HEK293T (cell line): ENCODE measurements at regions not wholly inside any gene's neighbourhood (a gene's known extent, or its start where the extent isn't known, plus 50 kb on each side); places are given as distances from the start of the nearest gene placed in this dataset.

Experiments used
- BHLHE40 ChIP-seq: fragments of 450-650 bp; IDR thresholded peaks from 2 replicates; pipeline ENCODE4 v1.6.1; 2016; ENCODE audit warnings: mild to moderate bottlenecking, moderate library complexity, borderline replicate concordance
- CTBP1 ChIP-seq: fragments of 450-650 bp; IDR thresholded peaks from 2 replicates; pipeline ENCODE4 v1.6.1; 2016; ENCODE audit warnings: borderline replicate concordance
- ELF4 ChIP-seq: fragments of 450-650 bp; IDR thresholded peaks from 2 replicates; pipeline ENCODE4 v1.6.1; 2017; ENCODE audit warnings: antibody characterized with exemption
- NFRKB ChIP-seq: fragments of 450-650 bp; IDR thresholded peaks from 2 replicates; pipeline ENCODE4 v1.6.1; 2016; ENCODE audit warnings: mild to moderate bottlenecking, moderate library complexity
- SUZ12 ChIP-seq: fragments of 450-650 bp; IDR thresholded peaks from 2 replicates; pipeline ENCODE4 v1.6.1; 2016; ENCODE audit warnings: mild to moderate bottlenecking
- TF ChIP-seq, protein P1 (sequence below): fragments of 450-650 bp; IDR thresholded peaks from 2 replicates; pipeline ENCODE4 v1.6.1; 2016

DNA sequence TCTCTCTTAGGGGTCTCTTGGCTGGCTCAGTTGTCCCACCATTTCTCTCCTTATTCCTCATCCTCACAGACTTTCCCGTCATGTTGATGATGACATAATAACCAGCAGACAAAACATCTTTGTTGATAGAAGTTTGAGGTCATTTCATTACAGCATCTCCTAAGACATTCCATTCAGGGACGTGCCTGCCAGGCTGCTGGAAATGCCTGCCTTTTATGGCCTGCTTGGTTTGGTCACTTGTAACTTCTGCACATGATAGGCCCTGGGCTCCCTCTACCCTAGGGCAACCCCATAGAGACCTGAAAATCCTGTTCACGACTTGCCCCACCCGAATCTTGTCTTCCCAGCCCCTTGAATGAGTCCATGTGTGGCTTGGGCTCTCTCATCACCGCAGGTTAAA lies 81.7 kb downstream of the SDC1 start:
- TF ChIP-seq BHLHE40 (no peak), NFRKB (no peak), SUZ12 (no peak), CTBP1 (no peak), ELF4 (no peak)
- TF ChIP-seq, protein P1, sequence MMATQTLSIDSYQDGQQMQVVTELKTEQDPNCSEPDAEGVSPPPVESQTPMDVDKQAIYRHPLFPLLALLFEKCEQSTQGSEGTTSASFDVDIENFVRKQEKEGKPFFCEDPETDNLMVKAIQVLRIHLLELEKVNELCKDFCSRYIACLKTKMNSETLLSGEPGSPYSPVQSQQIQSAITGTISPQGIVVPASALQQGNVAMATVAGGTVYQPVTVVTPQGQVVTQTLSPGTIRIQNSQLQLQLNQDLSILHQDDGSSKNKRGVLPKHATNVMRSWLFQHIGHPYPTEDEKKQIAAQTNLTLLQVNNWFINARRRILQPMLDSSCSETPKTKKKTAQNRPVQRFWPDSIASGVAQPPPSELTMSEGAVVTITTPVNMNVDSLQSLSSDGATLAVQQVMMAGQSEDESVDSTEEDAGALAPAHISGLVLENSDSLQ = no peak
